ENCODE measurements at regions not wholly inside any gene's neighbourhood (a gene's known extent, or its start where the extent isn't known, plus 50 kb on each side); places are given as distances from the start of the nearest gene placed in this dataset.
"Not testable (repeated sequence)": the region's sequence is repeated elsewhere in the genome, so short reads cannot be mapped to it uniquely, and the experiment has no call there.

GRCh38 chr11:22069844-22070243, 123.0 kb upstream of the ANO5 start:
- DNase-seq = no peak

- no peak for DNase-seq
These were observed 116.5 kb upstream of the ANO5 start for GRCh38 chr11:22076271-22076930.

GRCh38 chr11:22078063-22078462, 114.8 kb upstream of the ANO5 start:
- DNase-seq = no peak

GRCh38 chr11:22079133-22079872, 113.6 kb upstream of the ANO5 start:
- DNase-seq = peak; percentile 98

- no peak for DNase-seq
These were observed 110.7 kb upstream of the ANO5 start for GRCh38 chr11:22082178-22082577.

- DNase-seq = no peak
These were observed 110.1 kb upstream of the ANO5 start for GRCh38 chr11:22082788-22083187.

GRCh38 chr11:22084056-22084455, 108.8 kb upstream of the ANO5 start:
- DNase-seq = peak; percentile 87

- DNase-seq = peak; percentile 28
These were observed 108.3 kb upstream of the ANO5 start for GRCh38 chr11:22084564-22084963.

- DNase-seq = no peak
These were observed 103.3 kb upstream of the ANO5 start for GRCh38 chr11:22089609-22090008.

- DNase-seq = no peak
These were observed 86.3 kb upstream of the ANO5 start for GRCh38 chr11:22106566-22106965.

- DNase-seq = peak; percentile 68
These were observed 77.3 kb upstream of the ANO5 start for GRCh38 chr11:22115470-22116029.

- not testable (repeated sequence) for DNase-seq
These were observed 64.9 kb upstream of the ANO5 start for GRCh38 chr11:22127981-22128380.

GRCh38 chr11:22130462-22131053, 62.3 kb upstream of the ANO5 start:
- peak; percentile 64 for DNase-seq

- no peak for DNase-seq
These were observed 59.1 kb upstream of the ANO5 start for GRCh38 chr11:22133776-22134175.

GRCh38 chr11:22138264-22138663, 54.6 kb upstream of the ANO5 start:
- no peak for DNase-seq
